ENCODE measurements at regions not wholly inside any gene's neighbourhood (a gene's known extent, or its start where the extent isn't known, plus 50 kb on each side); places are given as distances from the start of the nearest gene placed in this dataset.

GRCh38 chr17:54849660-54850059, 51.0 kb upstream of the TOM1L1 start:
- no peak for TF ChIP-seq POLR2A (IDR thresholded peaks at IDR 0.05)
- TF ChIP-seq CTCF (IDR thresholded peaks at IDR 0.05): no peak

Measured in right lobe of liver (tissue), 4 donors.